Caco-2 (cell line): ENCODE measurements at regions not wholly inside any gene's neighbourhood (a gene's known extent, or its start where the extent isn't known, plus 50 kb on each side); places are given as distances from the start of the nearest gene placed in this dataset.

Experiments used
- BruUV-seq: library from RNA; stranded (reverse); fragments of 400-500 nt; replicated peaks from 2 replicates; lab custom pipeline; 2021; lab: Mats Ljungman, UMichigan
- CTCF ChIA-PET: fragments of 300-600 bp; sonication (Branson Sonifier 250); formaldehyde crosslinking; loops from one replicate; lab custom pipeline; 2022; ENCODE audit warnings: antibody characterized with exemption; lab: Charles Lee
- POLR2A ChIA-PET: fragments of 300-600 bp; sonication (Branson Sonifier 250); formaldehyde crosslinking; loops from one replicate; lab custom pipeline; 2022; ENCODE audit warnings: antibody characterized with exemption; lab: Charles Lee
- DNase-seq, 2 experiments: peaks; one replicate each; pipeline versions ENCODE4 v3.0.0 to v3.0.0-alpha.2; 2020 to 2022
- H3K27me3 ChIP-seq: replicated peaks from 2 replicates; pipeline ENCODE4 v1.6.0; 2011; ENCODE audit warnings: low read length; ENCODE audit not compliant: control insufficient read depth, insufficient read depth
- H3K36me3 ChIP-seq: 2 replicates; pipeline ENCODE4 v1.5.1; 2011; ENCODE audit warnings: low read length; ENCODE audit not compliant: control insufficient read depth, insufficient read depth
- H3K4me1 ChIP-seq: fragments of 250-450 bp; sonication (Bioruptor Pico); 2 replicates; pipeline ENCODE4 v1.5.1; 2020; ENCODE audit warnings: mild to moderate bottlenecking
- H3K4me3 ChIP-seq: 2 replicates; pipeline ENCODE4 v1.5.1; 2011; ENCODE audit warnings: low read depth, mild to moderate bottlenecking, control low read depth, low read length
- H3K9me3 ChIP-seq: fragments of 250-450 bp; sonication (Bioruptor Pico); 2 replicates; pipeline ENCODE4 v1.5.1; 2020; ENCODE audit warnings: mild to moderate bottlenecking, moderate library complexity
- H3K27ac Mint-ChIP-seq: one replicate; pipeline ENCODE4 v1.8.0; 2022; ENCODE audit warnings: mixed read lengths; ENCODE audit not compliant: unreplicated experiment
- H3K27me3 Mint-ChIP-seq: one replicate; pipeline ENCODE4 v1.8.0; 2022; ENCODE audit warnings: mixed read lengths; ENCODE audit not compliant: insufficient read depth, unreplicated experiment
- H3K36me3 Mint-ChIP-seq: one replicate; pipeline ENCODE4 v1.8.0; 2022; ENCODE audit warnings: mild to moderate bottlenecking, mixed read lengths; ENCODE audit not compliant: insufficient read depth, unreplicated experiment
- H3K4me1 Mint-ChIP-seq: one replicate; pipeline ENCODE4 v1.8.0; 2022; ENCODE audit warnings: low read depth, mixed read lengths; ENCODE audit not compliant: unreplicated experiment
- H3K4me3 Mint-ChIP-seq: one replicate; pipeline ENCODE4 v1.8.0; 2022; ENCODE audit warnings: mild to moderate bottlenecking, moderate library complexity, mixed read lengths; ENCODE audit not compliant: unreplicated experiment
- H3K9me3 Mint-ChIP-seq: one replicate; pipeline ENCODE4 v1.8.0; 2022; ENCODE audit warnings: mixed read lengths; ENCODE audit not compliant: unreplicated experiment
- intact Hi-C: fragments of 100-400 bp; cut with micrococcal nuclease; formaldehyde crosslinking; loops from one replicate; pipeline ENCODE4 v1.10.0; 2022; ENCODE audit not compliant: unreplicated experiment
- TF ChIP-seq, protein P1 (sequence below), 2 experiments: fragments of 200-600 bp in 1 of 2; IDR thresholded peaks; 1 replicate in 1 of 2; 2 replicates in 1 of 2; pipeline versions ENCODE4 v1.5.1 to v1.8.0; 2011 to 2022; ENCODE audit warnings: antibody characterized with exemption in 1 of 2, control low read depth in 1 of 2, inconsistent platforms in 1 of 2, low read depth in 1 of 2, low read length in 1 of 2, mild to moderate bottlenecking in 1 of 2, moderate library complexity in 1 of 2; ENCODE audit not compliant: insufficient read depth in 1 of 2, severe bottlenecking in 1 of 2, unreplicated experiment in 1 of 2

DNA sequence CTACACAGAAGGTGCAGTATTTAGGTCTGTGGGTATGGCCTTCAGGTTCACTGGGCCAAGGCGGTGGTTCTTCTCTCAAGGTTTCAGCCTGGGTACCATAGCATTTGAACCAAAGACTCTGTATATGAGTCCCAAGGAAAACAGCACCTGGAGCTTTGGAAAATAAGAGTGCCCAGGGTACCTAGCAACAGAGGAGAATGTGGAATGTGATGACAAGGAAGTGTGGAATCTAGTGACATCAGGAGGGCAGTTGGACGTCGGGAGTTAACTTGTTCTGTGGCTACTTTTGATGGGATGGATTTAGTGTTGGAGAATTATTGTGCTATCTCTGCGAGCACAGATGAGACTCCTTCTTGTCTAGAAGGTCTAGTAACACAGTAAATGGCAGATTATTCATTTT is 201.2 kb downstream of the NOL4 start:
- TF ChIP-seq, protein P1, sequence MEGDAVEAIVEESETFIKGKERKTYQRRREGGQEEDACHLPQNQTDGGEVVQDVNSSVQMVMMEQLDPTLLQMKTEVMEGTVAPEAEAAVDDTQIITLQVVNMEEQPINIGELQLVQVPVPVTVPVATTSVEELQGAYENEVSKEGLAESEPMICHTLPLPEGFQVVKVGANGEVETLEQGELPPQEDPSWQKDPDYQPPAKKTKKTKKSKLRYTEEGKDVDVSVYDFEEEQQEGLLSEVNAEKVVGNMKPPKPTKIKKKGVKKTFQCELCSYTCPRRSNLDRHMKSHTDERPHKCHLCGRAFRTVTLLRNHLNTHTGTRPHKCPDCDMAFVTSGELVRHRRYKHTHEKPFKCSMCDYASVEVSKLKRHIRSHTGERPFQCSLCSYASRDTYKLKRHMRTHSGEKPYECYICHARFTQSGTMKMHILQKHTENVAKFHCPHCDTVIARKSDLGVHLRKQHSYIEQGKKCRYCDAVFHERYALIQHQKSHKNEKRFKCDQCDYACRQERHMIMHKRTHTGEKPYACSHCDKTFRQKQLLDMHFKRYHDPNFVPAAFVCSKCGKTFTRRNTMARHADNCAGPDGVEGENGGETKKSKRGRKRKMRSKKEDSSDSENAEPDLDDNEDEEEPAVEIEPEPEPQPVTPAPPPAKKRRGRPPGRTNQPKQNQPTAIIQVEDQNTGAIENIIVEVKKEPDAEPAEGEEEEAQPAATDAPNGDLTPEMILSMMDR (IDR thresholded peaks at IDR 0.05; ENCODE audit: insufficient read depth in 1 of 2, low read depth in 1 of 2, low read length in 1 of 2, severe bottlenecking in 1 of 2, unreplicated experiment in 1 of 2): no peak
- CTCF ChIA-PET: no interaction called here
- Mint-ChIP-seq H3K4me1 (no peaks in the 10 kb centered on the region), H3K27ac (no peak overlapping the region), H3K27me3 (peaks cover 3% of the 10 kb centered on the region), H3K9me3 (no peaks in the 10 kb centered on the region), H3K4me3 (no peak overlapping the region), H3K36me3 (peaks cover 4% of the 10 kb centered on the region)
- Histone ChIP-seq H3K27me3 (no peaks in the 10 kb centered on the region), H3K9me3 (no peaks in the 10 kb centered on the region), H3K4me3 (no peak overlapping the region), H3K36me3 (no peaks in the 10 kb centered on the region), H3K4me1 (no peaks in the 10 kb centered on the region)
- no peak for DNase-seq
- intact Hi-C loops: no loop called here
- POLR2A ChIA-PET: no interaction called here
- BruUV-seq: no TSS peak

DNA sequence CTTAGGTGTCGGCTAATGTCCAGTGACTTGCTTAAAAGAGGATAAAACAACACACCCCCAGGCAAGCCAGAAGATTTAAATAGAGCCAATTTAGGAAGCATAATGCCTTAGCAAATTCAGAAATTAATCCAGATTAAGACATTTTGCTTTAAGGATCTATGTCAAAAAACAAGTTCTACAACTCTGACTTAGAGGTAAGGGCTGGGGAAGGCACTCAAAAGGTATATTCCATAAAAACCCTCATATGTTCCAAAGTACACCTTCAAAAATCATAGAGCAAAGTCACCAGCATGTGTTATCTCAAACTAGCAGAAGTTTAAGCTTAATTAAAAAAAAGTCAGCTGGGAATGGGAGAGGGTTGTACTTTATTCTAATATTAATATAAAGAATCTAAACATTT is 206.4 kb downstream of the NOL4 start:
- H3K4me1 ChIP-seq: no peaks in the 10 kb centered on the region
- TF ChIP-seq, protein P1 (IDR thresholded peaks at IDR 0.05; ENCODE audit: insufficient read depth in 1 of 2, low read depth in 1 of 2, low read length in 1 of 2, severe bottlenecking in 1 of 2, unreplicated experiment in 1 of 2): no peak
- H3K27me3 Mint-ChIP-seq: peaks cover 2% of the 10 kb centered on the region
- no peak overlapping the region for H3K27ac Mint-ChIP-seq
- CTCF ChIA-PET: no interaction called here
- no peaks in the 10 kb centered on the region for H3K9me3 Mint-ChIP-seq
- POLR2A ChIA-PET: no interaction called here
- intact Hi-C loops: no loop called here
- H3K4me1 Mint-ChIP-seq: no peaks in the 10 kb centered on the region
- H3K4me3 Mint-ChIP-seq: no peak overlapping the region
- H3K36me3 Mint-ChIP-seq: no peaks in the 10 kb centered on the region
- H3K4me3 ChIP-seq: no peak overlapping the region
- BruUV-seq: no TSS peak
- DNase-seq: no peak
- no peaks in the 10 kb centered on the region for H3K27me3 ChIP-seq
- H3K36me3 ChIP-seq: no peaks in the 10 kb centered on the region
- no peaks in the 10 kb centered on the region for H3K9me3 ChIP-seq

DNA sequence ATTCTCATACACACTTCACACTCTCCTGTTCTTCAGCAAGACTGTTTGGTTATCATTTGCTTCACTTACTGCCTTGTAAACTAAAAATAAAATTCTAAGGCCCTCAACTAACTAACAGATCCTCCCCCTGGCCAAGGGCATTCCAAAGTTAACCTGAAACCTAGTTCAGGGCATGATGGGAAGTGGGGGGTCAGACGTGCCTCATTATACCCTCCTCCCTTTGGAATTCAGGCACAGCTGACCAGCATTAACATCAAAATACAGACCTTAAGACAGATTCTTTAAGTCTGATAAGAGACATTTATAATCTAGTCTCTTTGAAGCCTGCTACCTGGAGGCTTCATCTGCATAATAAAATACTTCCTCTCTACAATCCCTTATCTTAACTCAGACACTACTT is 221.0 kb downstream of the NOL4 start:
- no peaks in the 10 kb centered on the region for H3K4me1 Mint-ChIP-seq
- H3K4me1 ChIP-seq: no peaks in the 10 kb centered on the region
- no peak overlapping the region for H3K27ac Mint-ChIP-seq
- BruUV-seq: no TSS peak
- no peak overlapping the region for H3K4me3 ChIP-seq
- no peaks in the 10 kb centered on the region for H3K9me3 Mint-ChIP-seq
- no peaks in the 10 kb centered on the region for H3K36me3 ChIP-seq
- TF ChIP-seq, protein P1 (IDR thresholded peaks at IDR 0.05; ENCODE audit: insufficient read depth in 1 of 2, low read depth in 1 of 2, low read length in 1 of 2, severe bottlenecking in 1 of 2, unreplicated experiment in 1 of 2): no peak
- no peaks in the 10 kb centered on the region for H3K36me3 Mint-ChIP-seq
- H3K27me3 Mint-ChIP-seq: peaks cover 4% of the 10 kb centered on the region
- H3K4me3 Mint-ChIP-seq: no peak overlapping the region
- intact Hi-C loops: no loop called here
- no peaks in the 10 kb centered on the region for H3K27me3 ChIP-seq
- DNase-seq: no peak
- no peaks in the 10 kb centered on the region for H3K9me3 ChIP-seq
- ChIA-PET CTCF (no interaction called here), POLR2A (no interaction called here)
